Fibroblast of the aortic adventitia (primary cell): ENCODE measurements at regions not wholly inside any gene's neighbourhood (a gene's known extent, or its start where the extent isn't known, plus 50 kb on each side); places are given as distances from the start of the nearest gene placed in this dataset.
"Not testable (repeated sequence)": the region's sequence is repeated elsewhere in the genome, so short reads cannot be mapped to it uniquely, and the experiment has no call there.

ENCODE experiments used
- DNase-seq: peaks from one replicate; pipeline ENCODE4 v3.0.0-alpha.2; 2010; ENCODE audit warnings: low read depth
- H3K4me3 ChIP-seq: 2 replicates; pipeline ENCODE4 v1.5.1; 2011; ENCODE audit warnings: low read depth, mild to moderate bottlenecking, control low read depth, low read length, moderate library complexity
- CTCF ChIP-seq: IDR thresholded peaks from 2 replicates; pipeline ENCODE4 v1.5.1; 2011; ENCODE audit warnings: mild to moderate bottlenecking, low read length, control low read depth, inconsistent platforms; ENCODE audit not compliant: insufficient read depth

- H3K4me3 ChIP-seq = no peak overlapping the region
- TF ChIP-seq CTCF = no peak
- no peak for DNase-seq
Observed at GRCh38 chr12:30548203-30548602, 147.5 kb downstream of the IPO8 start.

- no peak overlapping the region for H3K4me3 ChIP-seq
- TF ChIP-seq CTCF = no peak
- no peak for DNase-seq
Observed at GRCh38 chr12:30546121-30546520, 149.5 kb downstream of the IPO8 start.

GRCh38 chr12:30544704-30545103 lies 151.0 kb downstream of the IPO8 start:
- not testable (repeated sequence) for H3K4me3 ChIP-seq, DNase-seq

GRCh38 chr12:30537228-30537627 lies 158.4 kb downstream of the IPO8 start:
- H3K4me3 ChIP-seq = no peak overlapping the region
- TF ChIP-seq CTCF = no peak
- no peak for DNase-seq

GRCh38 chr12:30533558-30534265 lies 162.0 kb downstream of the IPO8 start:
- no peak overlapping the region for H3K4me3 ChIP-seq
- no peak for TF ChIP-seq CTCF
- peak; percentile 13 for DNase-seq

- no peak for DNase-seq
- H3K4me3 ChIP-seq = no peak overlapping the region
- no peak for TF ChIP-seq CTCF
Observed at GRCh38 chr12:30531731-30532678, 163.7 kb downstream of the IPO8 start.
